ENCODE measurements at regions not wholly inside any gene's neighbourhood (a gene's known extent, or its start where the extent isn't known, plus 50 kb on each side); places are given as distances from the start of the nearest gene placed in this dataset.

DNA sequence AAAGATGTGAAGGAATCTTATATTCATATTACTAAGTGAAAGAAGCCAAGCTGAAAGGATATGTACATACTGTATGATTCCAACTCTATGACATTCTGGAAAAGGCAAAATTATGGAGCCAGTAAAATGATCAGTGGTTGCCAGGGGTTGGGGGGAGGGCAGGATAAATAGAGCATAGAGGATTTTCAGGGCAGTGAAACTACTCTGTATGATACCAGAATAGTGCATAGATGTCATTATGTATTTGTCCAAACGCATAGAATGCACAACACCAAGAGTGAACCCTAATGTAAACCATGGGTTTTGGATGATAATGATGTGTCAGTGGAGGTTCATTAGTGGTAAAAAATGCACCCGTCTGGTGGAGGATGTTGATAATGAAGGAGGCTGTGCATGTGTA is 71.0 kb upstream of the ZNF423 start:
- DNase-seq = no peak
- Histone ChIP-seq H2BK12ac (ENCODE audit: insufficient read length, low read depth, low read length) (no peak overlapping the region), H4K20me1 (ENCODE audit: control insufficient read depth, insufficient read depth, insufficient read length) (no peaks in the 10 kb centered on the region), H3K56ac (ENCODE audit: insufficient read length, low read depth, low read length) (no peak overlapping the region), H3K27me3 (ENCODE audit: insufficient read depth, low read length) (no peaks in the 10 kb centered on the region; the same call in 1 of the 2 replicates), H2BK15ac (ENCODE audit: low read depth, low read length) (no peak overlapping the region), H3K4ac (ENCODE audit: low read depth, low read length) (no peak overlapping the region), H4K8ac (replicated peaks; ENCODE audit: insufficient read length, low read depth, low read length) (no peak overlapping the region), H3K23ac (ENCODE audit: insufficient read length, low read depth, low read length) (no peak overlapping the region), H4K91ac (ENCODE audit: insufficient read length, low read depth, low read length) (no peak overlapping the region), H3K4me1 (ENCODE audit: insufficient read depth, low read length) (no peaks in the 10 kb centered on the region), H3K79me2 (ENCODE audit: insufficient read depth, low read length) (no peaks in the 10 kb centered on the region), H2AFZ (ENCODE audit: low read length) (no peak overlapping the region), H2BK120ac (ENCODE audit: low read depth, low read length, poor library complexity, severe bottlenecking) (no peak overlapping the region), H3T11ph (ENCODE audit: low read length) (no peak overlapping the region), H3K9ac (ENCODE audit: extremely low read depth, insufficient read length, low read length) (no peak overlapping the region), H4K5ac (ENCODE audit: insufficient read length, low read depth, low read length) (no peak overlapping the region), H3K14ac (ENCODE audit: insufficient read depth, low read length) (no peak overlapping the region), H3K27ac (ENCODE audit: insufficient read length, low read depth, low read length) (no peak overlapping the region), H3K18ac (ENCODE audit: insufficient read length, low read depth, low read length) (no peak overlapping the region), H2BK5ac (ENCODE audit: insufficient read length, low read length) (no peak overlapping the region), H3K4me2 (ENCODE audit: insufficient read depth, insufficient read length, low read length) (no peak overlapping the region), H2AK5ac (ENCODE audit: insufficient read length, low read length) (no peak overlapping the region), H2BK20ac (ENCODE audit: low read depth, low read length, poor library complexity, severe bottlenecking) (no peak overlapping the region), H3K23me2 (ENCODE audit: insufficient read length, low read depth, low read length, poor library complexity, severe bottlenecking) (no peaks in the 10 kb centered on the region), H3K9me3 (ENCODE audit: control insufficient read depth, low read depth, low read length) (no peaks in the 10 kb centered on the region), H3K79me1 (ENCODE audit: insufficient read depth, low read depth, low read length, poor library complexity, severe bottlenecking) (no peaks in the 10 kb centered on the region)
- WGBS (ENCODE audit: extremely low coverage, insufficient read length, low lambda C conversion rate) = no CpG with 5 or more reads among the region's 2 CpGs
- no peak overlapping the region for H3K4me3 Mint-ChIP-seq
- H3K27me3 Mint-ChIP-seq (ENCODE audit: low read depth) = peaks cover 23% of the 10 kb centered on the region
- peaks cover 0 to 6% of the 10 kb centered on the region in 2 experiments; a peak in 1 of 5 replicates for H3K9me3 Mint-ChIP-seq
- H3K4me1 Mint-ChIP-seq = peaks cover 2% of the 10 kb centered on the region in 2 experiments
- no peak overlapping the region for H3K27ac Mint-ChIP-seq
- no peak for TF ChIP-seq CTCF (conservative IDR thresholded peaks at IDR 0.05)
- H3K36me3 Mint-ChIP-seq (ENCODE audit: insufficient read depth in 1 of 3, low read depth in 3 of 3) = no peaks in the 10 kb centered on the region

Measured in H9 (cell line).